HG03103 (cell line): ENCODE measurements at regions not wholly inside any gene's neighbourhood (a gene's known extent, or its start where the extent isn't known, plus 50 kb on each side); places are given as distances from the start of the nearest gene placed in this dataset.
"Not testable (repeated sequence)": the region's sequence is repeated elsewhere in the genome, so short reads cannot be mapped to it uniquely, and the experiment has no call there.

Experiments used
- ATAC-seq: cut with Tn5 transposase; IDR thresholded peaks from one replicate; pipeline ENCODE4 v1.9.1; 2021; ENCODE audit warnings: low read depth; ENCODE audit not compliant: unreplicated experiment

DNA sequence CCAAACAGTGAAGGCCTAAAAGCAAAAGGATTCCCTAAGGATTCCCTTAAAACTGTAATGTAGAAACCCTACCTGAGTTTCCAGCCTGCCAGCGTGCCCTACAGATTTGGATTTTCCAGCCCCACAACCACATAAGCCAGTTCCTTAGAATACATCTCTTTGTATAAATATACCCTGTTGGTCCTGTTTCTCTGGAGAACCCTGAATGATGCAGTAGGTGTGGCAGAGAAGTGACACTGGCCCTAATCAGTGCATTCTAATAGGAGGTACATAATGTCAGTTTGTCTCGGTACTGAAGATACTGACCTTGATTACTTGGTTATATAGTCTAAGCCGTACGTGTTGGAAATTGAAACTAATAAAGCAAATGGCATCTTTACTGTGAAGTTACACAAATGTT is 707.8 kb upstream of the SLC35B3 start:
- ATAC-seq = no peak

DNA sequence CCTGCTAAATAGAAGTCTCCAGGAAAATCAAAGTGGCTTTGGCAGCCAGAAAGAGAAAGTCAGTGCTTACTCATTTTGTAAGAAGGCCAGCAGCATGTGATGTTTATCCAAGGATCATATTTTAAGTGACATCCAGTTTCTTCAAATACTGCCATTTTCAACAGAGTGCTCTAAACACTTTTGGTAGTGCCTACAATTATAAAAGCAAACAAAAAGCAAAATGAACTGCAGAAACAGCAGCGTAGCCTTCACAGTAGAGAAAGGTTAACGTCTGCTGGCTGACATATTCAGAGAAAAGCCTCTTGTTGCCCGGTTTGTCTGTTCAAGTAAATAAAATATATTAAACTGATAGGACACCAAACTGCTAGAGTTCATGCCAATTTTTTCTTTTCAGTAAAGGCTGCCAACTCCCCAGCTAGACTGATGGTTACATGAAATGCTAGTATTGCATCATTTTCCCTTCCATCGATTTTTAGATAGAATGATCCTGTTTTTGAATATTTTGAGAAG is 705.7 kb upstream of the SLC35B3 start:
- no peak for ATAC-seq

DNA sequence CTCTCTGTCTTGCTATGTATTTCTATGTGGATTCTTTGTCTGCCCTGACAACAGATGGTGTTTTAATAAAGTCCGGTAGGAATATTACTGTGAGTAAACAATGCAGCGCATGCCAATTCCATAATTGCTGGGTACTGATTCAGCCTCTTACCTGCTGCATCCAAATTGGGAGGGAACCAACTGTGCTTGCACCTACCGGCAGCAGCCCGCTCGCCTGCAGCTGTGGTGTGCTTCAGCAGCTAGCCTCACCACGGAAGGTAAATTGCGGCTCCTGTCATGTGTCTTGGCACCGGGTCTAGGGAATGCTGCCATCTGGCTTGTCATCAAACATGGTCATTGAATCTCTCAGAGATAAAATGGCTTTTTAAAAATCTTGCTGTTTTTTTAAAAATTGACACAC is 704.8 kb upstream of the SLC35B3 start:
- no peak for ATAC-seq

DNA sequence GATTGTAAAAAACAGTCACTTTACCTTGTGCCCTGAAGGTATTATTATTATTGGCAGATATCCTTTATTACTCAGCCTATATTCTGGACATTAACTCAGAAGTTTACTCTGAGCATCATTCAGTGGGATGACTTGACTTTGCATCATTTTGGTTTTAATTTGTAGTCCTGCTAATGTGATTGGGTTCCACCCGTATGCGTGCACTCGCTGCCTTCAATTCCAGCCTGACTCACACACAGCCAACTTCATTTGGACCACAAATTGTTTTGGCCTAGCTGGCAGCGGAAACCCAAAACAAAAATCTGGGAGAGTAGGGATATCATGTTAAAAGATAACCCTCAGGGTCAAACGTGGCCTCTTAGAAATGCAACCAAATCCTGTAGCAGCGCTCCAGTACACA is 704.4 kb upstream of the SLC35B3 start:
- no peak for ATAC-seq

DNA sequence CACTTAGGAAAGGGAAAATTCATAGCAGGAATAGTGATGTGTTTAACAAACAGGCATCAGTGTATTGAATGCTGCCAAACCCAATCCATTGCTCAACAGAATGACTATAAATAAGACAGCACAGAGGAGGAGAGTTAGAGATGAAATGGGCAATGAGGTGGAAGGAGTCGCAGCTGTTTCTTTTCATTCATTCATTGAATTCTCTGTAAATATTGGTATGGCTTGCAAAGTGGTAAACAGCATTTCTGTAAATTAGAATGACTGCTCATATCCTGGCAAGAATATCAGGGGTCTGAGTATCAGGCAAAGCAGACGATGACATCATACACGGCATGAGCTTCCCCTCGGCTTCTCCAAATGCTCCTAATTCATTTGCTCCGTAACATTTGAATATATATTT is 703.6 kb upstream of the SLC35B3 start:
- no peak for ATAC-seq

DNA sequence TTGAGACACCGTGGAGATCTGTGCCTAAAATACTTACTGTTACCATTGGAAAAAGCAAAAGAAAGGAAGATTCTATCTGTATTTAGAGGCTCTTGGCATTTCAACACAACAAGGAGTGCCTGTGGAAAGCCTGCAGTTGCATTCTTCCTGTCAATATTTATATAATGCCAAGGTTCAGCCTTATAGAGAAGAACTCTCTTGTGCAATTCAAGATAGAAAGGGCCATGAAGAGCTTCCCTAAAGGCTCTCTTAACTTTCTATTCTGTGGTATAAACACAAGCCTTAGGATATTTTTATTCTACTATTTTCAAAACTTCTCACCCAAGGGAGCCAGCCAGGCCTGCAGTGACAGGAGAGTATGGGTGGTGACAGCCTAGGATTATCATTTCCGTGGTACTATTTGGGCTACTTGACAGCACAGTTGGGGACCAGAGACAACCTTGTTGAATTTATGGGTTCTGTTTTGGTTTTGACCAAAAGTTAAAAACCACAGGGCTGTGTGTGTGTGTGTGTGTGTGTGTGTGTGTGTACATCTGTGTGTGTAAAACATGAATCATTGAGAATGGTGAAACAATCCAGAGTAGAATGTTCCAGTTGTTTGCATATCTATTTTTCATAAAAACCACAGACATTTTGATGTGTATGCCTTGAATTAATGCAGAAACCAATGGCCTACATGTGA is 700.9 kb upstream of the SLC35B3 start:
- ATAC-seq = no peak

DNA sequence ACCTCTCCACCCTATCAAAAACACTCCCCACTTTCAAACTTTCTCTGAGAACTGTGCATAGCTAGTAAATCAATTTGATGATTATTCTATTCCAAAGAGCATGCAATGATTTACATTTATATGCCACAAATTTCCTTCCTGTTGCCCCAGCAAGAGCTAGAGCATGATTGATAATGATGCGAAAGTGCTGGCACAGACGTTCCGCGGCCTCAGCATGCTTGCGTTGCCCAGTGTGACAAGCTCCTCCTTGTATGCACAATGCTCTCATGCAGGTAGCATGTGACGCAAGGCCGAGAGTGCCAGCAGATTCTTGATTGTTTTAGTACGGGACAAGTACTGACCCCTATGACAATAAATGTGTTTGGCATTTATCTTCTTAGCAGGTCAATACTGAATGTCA is 696.3 kb upstream of the SLC35B3 start:
- no peak for ATAC-seq

DNA sequence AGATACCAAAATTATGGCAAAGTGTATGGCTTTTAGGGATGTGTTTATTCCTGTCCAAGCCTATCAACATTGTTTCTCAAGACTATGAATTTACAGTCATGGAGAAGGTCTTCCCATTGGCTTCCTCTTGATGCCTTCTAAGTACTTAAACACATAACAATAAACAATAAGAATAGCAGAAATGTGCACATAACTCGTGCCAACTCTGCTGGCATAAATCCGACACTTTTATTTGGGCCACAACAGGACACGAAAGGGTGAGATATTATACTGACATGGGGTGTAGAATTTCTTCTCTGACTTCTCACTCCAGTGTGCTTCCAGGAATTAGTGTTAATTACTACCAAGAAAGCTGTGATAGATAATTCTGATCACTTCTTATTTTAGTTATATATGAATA is 695.9 kb upstream of the SLC35B3 start:
- ATAC-seq = no peak

DNA sequence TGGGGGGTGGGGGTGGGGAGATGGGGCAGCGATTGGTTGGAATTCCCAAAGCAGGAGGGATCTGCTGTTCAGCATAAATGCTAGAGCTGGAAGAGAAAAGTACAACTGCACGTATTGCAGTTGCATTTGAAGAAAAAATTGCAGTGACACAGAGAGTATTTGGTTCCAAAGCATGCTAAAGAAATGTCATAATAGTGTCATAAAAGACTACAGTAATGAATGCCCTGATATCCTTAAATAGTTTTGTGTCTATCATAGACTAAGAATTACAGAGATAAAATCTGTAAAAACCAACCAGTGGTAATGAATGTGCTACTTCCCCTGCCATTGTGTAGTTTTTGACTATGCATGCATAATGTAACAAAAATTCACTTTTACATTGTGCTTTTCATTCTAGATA is 693.6 kb upstream of the SLC35B3 start:
- ATAC-seq = no peak

DNA sequence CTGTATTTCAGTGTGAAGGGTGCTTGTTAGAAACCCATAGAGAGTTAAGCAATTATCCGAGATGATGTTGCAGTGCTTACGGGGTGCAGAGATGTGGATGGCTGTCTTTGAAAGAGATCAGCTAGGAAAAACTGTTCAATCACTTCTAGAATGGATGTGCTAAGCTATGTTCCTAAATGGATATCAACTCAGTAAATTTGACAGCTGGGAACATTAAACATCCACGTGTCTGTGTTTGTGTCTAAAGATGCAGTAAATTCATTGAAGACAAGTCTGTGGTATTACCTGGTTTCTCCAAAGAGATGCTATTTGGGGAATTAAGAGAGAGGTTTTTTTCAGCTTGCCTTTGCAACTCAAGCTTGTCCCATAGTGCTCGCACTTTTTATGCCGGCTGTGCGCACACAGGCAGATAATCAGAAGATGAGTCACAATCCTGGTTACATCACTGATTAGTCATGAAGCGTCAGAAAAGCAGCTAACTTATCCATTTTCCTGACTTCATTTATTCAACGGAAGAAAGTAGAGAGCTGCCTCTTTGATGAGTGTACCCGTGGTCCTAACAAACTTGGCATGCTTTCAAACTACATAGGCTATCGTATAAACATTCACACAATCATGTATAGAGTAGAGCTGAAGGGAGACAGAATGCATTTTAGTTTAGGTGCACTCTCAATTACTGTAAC is 691.7 kb upstream of the SLC35B3 start:
- no peak for ATAC-seq

DNA sequence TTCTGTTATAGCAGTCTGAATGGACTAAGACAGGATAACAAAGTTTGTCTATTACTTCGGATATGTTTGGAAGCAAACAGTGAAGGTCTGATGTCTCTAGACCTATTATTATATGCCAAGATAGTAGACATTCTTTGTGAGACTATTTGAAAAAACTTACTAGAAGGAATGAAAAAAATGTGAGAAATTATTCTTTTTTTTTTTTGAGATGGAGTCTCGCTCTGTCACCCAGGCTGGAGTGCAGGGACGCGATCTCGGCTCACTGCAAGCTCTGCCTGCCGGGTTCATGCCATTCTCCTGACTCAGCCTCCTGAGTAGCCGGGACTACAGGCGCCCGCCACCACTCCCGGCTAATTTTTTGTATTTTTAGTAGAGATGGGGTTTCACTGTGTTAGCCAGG is 690.7 kb upstream of the SLC35B3 start:
- ATAC-seq = not testable (repeated sequence)

DNA sequence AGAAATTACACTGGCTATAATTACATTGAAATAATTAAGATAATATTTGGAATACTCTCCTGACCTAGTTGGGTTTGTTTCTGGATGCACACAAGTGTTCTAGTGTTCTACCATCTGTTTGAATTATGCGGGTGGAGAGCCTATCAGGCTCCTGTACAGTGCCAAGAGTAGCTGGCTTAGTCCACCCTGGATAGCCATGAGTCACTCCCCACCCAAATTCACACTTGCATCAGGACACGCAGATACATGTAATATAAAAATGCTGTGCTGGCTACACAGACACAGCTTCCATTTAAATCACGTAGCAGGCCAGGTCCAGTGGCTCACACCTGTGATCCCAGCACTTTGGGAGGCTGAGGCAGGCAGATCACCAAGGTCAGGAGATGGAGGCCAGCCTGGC is 686.2 kb upstream of the SLC35B3 start:
- ATAC-seq = no peak

DNA sequence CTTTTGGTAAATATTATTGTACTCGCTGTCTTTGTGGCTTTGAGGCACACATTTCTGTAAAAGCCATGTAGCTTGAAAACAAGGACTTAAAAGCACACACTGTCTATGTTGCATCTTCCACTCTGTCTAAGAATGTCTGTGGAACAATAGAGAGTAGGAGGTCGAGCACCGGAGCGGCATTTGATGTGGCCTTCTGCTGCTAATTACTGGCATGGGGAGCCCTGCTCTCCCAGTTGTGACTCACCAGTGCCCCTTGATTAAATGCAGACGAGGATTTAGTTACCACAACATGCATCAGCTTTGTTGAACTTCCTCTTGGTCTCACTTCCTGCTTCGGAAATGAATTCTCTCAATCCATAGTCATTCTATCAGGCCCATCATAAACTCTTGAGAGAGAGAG is 680.7 kb upstream of the SLC35B3 start:
- ATAC-seq = no peak

DNA sequence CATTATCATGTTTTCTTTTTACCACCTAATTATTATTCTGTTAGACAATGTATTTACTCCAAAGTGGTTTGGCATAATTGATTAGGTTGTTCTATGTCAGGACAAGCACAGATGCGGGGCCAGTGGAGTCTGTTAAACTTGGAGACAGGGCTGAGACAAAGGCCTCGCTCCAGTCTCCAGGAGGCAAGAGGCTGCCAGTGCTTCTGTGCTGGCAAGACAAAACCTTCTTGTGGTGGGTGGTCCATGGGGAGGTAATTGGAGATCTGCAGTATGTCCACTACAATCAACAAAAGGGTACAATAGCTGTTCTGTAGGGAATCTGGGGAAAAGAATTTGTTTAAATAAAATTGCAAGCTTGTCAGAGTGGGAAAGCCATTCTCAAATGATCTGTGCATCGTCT is 677.2 kb upstream of the SLC35B3 start:
- no peak for ATAC-seq

DNA sequence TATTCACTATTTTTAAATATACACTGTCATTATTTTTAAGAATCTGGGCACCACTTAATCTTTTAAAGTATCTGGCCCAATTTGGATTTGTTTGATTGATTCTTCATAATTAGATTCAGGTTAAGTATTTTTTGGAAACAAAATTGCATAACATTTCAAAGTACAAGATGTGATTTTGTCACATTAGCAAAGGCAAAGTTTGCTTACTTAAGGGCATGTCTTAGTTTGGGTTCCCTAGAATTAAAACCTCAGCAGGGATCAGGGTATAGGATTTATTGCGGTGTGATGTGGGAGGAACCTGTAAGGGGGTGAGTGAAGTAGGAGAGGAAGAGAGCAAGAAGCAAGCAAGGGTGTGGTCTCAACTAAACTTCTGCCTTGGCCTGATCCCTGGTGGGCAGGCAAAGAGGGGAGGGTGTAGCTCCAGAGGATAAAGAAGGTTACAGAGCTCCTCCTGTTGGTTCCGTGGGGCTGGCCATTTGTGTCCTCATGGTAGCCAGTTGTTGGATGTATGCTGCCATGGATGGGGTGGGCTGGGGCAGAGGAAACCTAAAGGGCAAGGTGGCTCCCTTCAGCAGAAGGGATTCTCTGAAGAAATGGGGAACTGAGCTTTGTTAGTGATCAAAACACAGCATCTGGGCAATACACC is 668.7 kb upstream of the SLC35B3 start:
- ATAC-seq = no peak

DNA sequence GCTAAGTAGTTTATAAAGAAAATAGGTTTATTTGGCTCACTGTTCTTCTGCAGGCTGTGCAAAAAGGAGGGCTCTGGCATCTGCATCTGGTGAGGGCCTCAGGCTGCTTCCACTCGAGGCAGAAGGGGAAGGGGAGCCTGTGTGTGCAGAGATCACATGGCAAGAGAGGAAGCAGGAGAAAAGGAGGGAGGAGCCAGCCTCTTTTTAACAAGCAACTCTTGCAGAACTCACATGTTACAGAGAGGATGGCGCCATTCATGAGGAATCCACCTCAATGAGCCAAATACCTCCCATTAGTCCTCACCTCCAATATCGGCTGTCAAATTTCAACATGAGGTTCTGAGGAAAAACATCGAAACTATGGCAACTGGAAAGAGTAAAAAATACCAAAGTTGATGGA is 666.6 kb upstream of the SLC35B3 start:
- ATAC-seq = no peak

DNA sequence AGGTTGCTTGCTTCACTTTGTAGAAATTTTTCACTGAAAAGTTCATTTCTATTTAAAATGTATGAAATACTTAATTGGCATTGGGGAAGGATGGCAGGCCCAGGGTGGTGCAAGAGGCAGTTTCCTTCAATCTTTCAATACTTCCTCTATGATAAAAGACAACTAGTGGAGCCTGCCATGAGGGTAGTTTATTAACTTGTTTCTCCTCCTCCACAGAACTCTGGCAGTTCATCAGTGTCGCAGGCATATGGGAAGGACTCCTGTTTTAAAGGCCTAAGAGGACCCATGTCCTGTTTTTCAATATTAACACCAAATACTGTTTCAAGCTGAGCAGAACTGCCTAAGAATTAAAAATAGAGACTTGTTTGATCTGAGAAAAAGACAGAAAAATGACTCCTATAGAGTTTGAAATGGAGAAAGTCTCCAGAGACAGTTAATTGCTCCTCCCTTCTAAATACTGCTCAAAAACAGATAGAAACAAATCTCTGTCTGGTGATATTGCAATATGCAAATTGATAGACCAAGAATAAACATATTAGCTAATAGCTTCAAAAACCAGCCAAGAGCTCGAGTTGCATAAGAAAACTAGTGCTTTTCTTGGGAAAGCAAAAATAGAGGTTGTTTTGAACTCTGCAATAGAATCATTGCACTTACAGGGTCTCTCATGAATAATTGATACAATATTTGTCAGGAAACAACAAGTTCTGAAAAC is 665.7 kb upstream of the SLC35B3 start:
- no peak for ATAC-seq

DNA sequence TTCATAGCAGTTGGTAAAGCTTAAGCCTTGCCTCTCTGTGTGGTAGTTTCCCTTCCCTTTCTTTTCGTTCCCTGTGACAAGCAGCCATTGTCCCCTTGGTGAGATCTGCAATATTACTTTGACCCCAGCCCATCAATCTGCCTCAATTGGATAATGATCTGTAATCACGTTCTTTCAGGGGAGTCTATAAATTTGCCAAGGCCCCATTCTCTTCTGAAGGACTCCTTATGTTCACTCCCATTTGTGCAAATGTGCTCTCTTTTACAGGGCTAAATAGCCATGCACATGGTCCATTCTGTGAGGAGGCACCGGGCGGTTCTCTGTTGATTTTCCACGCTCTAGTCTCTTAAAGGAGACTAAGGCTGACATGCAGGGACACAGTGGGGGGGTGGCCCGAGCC is 660.4 kb upstream of the SLC35B3 start:
- no peak for ATAC-seq

DNA sequence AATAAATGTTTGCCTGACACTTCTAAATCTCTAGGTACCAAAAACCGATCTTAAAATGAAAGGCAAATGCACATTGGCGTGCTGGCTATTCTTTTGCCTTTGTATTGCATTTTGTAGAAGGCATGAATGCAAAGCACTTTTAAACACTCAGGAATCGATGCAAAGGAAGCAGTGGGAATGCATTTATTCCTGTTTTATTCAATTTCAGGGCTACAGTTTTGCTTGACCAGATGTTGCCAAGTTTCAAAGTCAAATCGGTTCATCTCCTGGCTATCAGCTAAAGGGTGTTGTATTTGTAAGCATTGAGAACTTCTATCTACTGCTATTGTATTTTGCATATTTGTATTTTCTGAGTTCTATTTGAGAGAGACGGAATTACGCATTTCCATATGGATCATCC is 659.8 kb upstream of the SLC35B3 start:
- ATAC-seq = no peak

DNA sequence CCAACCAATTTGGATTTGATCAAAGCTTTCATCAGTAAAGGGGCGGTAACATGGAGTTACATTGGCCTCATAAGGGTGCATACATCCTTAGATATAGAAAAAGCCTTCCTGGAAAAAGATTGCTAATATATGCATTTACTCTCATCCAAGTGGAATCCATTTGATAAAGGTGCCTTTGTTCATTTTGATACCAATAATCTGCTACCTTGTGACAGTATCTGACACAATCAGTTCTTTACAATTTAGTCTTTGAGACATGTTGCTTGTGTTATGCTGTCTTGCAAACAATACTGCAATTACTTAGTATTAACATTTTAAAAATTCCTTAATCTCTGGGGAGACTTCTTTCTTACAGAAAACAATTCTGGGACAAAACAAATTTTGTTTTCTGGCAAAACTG is 654.4 kb upstream of the SLC35B3 start:
- no peak for ATAC-seq

DNA sequence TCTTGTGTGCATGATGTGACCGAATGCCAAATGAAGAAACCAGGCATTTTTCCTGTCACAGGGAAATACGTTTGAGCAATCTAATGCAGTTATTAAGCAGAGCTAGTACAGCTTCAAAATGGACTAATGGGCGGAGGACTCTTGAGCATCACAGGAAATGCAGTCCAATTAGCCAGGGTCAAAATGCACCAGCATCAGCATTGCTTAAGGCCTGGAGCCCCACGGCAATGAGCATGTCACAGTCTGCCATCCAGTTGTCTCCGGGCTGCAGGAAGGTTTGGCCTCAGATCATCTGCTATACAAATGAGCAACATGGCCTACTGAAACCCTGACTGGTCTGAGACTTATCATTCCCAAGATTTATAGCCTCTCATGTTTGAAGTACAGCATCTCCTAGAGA is 652.1 kb upstream of the SLC35B3 start:
- ATAC-seq = no peak
